NCI-H2227 (cell line): ENCODE measurements at regions not wholly inside any gene's neighbourhood (a gene's known extent, or its start where the extent isn't known, plus 50 kb on each side); places are given as distances from the start of the nearest gene placed in this dataset.

ENCODE experiments used
- DNase-seq: peaks from one replicate; lab custom pipeline; 2025; ENCODE audit not compliant: unreplicated experiment; lab: John Stamatoyannopoulos, UW

- DNase-seq = no peak
These were observed 132.5 kb downstream of the OLFM1 start for GRCh38 chr9:135219676-135220600.

DNA sequence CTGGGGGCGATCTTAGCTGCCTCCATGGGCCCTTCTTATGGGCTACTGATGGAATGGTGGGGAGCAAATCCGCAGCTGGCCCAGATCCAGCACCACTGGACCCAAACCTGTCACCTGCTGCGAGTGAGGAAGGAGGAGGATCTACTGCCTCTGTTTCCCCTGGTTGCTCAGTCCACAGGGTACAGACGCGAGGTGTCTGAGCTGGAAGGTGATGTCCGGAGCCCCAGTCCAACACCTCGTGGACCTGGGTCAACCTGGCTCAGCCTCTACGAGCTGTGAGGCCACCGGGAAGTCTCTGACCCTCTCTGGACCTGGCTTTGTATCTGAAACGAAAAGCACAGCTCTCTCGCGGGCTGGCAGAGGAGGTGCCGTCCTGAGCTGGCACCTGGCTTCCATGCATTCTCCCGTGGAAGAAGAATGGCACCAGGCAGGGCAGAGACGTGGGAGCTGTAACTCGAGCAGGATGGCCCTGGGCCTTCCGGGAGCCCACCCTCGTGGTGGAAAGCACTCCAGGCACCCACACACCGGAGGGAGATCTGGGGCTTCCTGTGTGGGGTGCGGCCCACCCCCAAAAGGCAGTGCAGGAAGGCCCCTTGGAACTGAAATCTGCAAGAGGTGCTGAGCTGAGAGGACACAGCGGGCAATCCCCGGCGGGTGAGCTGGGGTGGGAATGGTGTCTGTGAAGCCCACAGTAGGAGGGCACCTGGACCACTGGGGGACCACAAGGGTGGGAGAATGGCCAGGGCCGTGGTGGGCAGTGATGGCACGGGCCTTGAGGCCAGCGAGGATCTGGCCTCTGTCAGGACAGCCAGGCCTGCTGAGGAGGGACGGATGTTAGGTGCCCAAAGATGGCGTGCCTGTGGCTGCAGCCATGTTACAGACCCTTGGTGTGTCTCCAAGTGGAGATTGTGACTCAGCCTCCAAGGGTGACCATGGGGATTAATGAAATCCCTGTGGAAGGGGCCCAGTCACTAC is 133.4 kb downstream of the OLFM1 start:
- no peak for DNase-seq

DNA sequence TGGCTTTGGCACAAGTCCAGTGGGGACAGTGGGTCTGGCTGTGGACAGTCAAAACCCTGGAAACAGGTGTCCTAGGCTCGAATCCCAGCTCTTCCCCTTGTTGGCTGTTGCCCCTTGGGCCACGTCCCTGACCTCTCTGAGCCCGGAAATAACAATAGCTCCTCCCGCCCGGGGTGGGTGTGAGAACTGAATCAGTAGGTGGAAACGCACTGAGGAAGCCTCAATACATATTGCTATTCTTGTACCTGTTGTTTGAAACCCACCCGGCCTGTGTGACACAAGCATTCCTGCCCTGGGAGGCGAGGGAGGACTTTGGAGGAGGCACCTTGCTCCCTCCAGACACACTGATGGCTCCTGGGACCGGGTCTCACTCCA is 134.1 kb downstream of the OLFM1 start:
- no peak for DNase-seq

DNA sequence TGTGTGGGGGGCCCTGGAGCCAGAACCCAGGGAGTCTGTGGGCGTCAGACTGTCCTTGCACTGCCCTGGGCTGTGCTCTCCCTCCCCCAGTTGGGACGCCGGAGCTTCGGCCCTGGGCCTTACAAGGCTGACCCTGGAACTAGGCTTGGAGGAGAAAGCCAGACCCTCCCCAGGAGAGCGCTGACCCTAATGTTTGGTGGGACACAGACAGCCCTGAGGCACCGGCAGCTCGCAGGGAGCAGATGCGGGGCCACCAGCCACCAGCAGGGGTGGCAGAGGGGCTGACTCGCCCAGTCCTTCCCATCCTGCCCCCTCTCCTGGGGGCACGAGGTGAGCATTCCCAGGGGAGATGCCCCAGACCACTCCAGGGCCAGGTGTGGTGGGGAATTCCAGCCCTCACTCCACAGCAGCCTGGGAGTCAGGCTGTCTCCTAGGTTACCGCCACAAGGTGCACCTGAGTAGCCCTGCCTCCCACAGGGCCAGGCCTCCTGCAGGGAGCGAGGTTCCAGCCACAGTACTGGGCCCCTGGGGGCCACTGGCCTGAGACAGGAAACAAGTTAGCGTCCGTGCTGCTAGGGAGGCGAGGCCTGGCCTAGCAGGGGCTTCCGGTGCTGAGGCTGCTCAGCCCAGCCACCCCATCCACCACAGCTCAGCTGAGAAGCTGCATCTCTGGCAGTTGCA is 134.6 kb downstream of the OLFM1 start:
- no peak for DNase-seq

- no peak for DNase-seq
These were observed 135.7 kb downstream of the OLFM1 start for GRCh38 chr9:135222881-135223760.

DNA sequence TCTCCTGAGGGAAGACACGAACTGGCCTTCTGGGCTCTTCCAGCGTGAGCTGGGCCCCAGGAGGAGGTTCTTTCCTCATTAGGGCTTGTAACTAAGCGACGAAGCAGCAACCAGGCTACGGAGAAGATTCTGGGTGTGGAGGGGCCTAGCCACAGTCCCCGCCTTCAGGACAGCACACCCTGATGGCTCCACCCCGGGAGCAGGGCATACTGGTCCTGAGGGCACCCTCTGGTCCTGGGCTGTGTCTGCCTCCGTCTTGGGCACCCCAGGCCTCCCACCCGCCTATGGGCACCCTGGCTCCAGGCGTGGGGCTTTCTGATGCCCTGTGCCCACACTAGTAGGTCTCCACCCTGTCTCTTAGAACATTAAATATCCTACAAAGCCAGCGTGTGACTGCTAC is 136.4 kb downstream of the OLFM1 start:
- no peak for DNase-seq

DNA sequence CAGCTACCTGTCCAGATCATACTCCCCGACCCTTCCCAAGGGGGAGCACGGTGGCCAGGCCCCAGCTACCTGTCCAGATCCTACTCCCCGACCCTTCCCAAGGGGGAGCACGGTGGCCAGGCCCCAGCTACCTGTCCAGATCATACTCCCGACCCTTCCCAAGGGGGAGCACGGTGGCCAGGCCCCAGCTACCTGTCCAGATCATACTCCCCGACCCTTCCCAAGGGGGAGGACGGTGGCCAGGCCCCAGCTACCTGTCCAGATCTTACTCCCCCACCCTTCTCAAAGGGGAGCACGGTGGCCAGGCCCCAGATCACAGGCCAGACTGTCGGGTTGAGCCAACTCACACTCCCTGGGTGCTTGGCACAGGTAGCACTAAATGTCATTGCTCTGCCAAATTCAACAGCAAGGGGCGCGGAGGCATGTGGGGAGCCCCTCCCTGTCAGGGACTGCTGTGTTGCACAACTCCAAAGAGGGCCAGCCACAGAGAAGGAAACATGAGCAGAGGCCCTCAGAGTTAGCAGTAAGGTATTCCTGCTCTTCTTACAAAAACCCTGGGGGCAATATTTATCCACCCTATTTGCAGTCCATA is 136.9 kb downstream of the OLFM1 start:
- no peak for DNase-seq

GRCh38 chr9:135224921-135225541 is 137.6 kb downstream of the OLFM1 start:
- no peak for DNase-seq

DNA sequence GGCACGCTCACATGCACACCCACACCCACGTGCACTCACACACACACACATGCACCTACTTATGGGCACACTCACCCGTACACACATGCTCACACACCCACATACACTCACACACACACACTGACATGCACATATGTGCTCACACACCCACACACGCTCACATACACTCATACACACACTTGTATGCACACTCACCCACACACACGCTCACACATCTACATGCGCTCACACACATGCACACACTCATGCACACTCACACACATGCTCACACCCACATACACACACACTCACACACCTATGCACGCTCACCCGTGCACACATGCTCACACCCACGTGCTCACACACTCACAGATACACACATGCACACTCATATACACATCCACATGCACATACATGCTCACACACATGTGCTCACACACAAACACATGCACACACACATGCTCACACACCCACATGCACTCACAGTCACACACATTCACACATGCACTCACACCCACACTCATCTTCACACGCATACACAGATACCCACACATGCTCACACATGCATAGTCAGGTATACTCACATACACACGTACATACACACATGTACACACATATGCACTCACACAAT is 138.3 kb downstream of the OLFM1 start:
- DNase-seq = no peak

- DNase-seq = no peak
These were observed 139.0 kb downstream of the OLFM1 start for GRCh38 chr9:135226369-135227050.

- DNase-seq = no peak
These were observed 140.3 kb downstream of the OLFM1 start for GRCh38 chr9:135227641-135228251.

DNA sequence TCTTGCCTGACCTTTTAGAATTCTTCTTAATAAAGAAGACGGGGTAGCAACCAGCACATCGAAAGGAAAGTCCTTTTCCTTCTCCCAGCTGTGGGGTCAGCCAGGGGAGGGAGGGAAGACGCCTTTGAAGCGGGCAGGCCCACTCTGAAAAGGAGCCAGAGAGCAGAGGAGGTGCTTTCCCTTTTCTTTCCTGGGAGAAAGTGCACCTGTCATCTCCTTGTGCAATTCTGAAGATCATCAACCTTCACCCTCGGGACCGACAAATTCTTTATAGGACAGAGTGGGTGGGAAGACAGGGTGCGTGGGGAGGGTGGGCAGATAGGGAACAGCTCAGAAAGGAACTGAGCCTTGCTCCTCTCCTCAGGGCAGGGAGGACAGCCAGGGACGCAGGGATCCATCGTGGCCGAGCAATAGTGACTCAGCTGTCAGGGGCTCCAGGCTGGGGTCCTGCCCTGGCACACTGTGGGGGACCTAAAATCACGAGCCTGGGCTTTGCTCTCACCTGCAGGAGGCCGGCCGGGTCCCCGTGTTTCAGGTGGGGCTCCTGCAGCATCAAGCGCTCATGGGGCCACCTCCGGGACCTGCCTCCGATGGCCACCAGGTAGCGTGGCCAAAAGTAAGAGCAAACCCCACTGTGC is 141.0 kb downstream of the OLFM1 start:
- DNase-seq = no peak

GRCh38 chr9:135228983-135229625 is 141.6 kb downstream of the OLFM1 start:
- DNase-seq = no peak

DNA sequence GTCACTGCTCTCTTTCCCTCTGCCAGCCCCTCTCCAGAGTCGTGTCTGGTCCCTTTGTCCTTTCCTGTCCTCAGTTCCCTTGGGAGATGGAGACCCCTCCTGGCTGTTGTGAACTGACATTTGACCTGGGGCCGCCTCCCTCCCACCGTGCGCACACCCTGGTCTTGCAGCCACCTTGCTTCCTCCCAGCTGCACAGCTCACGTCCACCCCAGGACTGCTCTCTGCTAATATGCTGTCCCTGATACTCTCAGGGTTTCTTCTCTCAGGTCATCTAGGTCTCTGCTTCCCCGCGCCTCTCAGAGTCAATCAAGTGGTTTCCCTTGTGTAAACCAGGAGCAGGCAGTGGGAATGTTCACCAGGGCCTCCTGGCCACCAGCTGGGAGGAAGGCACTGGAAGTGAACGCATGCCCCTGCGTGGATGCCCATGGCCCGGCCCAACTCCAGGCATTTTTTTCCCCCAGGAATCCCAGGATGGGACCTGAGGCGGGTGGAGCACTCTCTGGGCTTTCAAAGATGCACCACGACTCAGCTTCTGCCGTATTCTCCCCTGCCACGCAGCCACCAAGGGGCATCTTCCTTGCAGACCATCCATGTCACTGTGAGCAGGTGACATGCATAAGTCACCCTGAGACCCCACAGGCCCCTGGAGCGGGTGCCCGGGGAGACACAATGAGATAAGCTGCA is 142.4 kb downstream of the OLFM1 start:
- DNase-seq = no peak

GRCh38 chr9:135230386-135230765 is 142.9 kb downstream of the OLFM1 start:
- DNase-seq = no peak

DNA sequence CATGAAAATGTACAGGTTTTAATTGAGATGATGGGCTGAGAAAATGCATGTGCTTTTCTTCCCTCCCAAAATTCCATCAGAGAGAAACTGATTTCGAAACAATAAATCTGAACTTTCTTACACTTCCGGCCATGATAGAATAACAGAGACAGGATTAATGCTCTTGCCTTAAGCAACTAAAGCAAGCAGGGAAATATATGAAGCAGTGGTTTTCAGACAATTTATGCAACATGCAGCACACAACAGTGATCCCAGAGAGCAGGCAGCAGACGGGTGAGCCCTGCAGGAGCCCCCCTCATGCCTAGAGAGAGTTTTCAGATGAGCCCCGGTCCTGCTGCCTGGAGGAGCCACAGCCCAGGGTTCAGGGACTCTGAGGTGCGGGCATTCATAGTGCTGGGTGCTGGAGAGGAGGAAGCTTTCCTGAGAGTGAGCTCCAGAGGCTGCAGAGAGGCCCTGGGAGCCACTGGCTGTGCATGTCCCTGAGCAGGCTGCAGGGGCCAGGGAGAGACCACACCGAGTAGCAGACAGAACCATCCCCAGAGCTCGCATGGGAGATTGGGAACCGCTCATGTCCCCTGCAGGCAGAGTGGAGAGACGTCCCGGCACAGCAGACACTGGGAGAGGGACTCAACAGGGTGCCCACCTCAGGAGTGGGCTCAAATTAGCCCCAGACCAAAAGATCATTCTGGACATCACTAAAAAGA is 143.5 kb downstream of the OLFM1 start:
- DNase-seq = no peak
